HG03565 (cell line): ENCODE measurements at regions not wholly inside any gene's neighbourhood (a gene's known extent, or its start where the extent isn't known, plus 50 kb on each side); places are given as distances from the start of the nearest gene placed in this dataset.

Experiments
- ATAC-seq: cut with Tn5 transposase; IDR thresholded peaks from one replicate; pipeline ENCODE4 v1.9.1; 2021; ENCODE audit warnings: mild to moderate bottlenecking, moderate library complexity; ENCODE audit not compliant: unreplicated experiment

DNA sequence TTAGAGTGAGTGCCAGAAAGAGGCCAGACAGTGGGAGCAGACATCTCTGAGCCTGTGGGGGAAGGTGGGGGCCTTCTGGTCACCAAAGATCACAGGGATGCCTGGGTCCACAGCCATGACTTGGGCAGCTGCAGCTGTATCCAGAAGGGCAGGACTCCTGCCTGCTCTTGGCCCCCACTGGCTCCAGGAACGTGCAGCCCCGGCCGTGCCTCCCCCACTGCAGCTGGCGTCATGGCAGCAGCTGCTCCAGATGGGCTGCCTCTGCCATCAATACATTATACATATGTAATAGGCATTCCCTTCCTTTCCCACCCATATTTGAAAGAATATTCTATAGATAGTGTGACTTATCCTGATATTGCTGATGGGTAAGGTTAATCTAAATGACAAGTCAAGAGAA is 195.5 kb upstream of the SNX19 start:
- ATAC-seq: no peak

DNA sequence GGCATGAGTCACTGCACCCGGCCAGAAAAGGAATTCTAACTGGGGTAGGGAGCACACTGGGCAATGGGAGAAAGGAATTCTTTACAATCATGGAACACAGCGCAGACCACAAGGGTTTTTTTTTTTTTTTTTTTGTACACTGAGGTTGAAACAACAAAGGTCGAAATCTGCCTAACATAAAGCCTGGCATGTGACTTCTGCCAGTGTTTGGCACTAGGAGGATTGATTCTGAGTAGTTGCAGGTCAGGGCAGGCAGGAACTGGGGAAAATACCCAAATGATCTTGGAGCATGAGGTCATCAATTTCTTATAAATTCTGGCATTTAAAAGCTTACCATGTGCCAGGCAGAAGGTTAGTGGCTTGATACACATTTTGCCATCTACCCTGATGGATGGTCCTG is 202.0 kb upstream of the SNX19 start:
- no peak for ATAC-seq

DNA sequence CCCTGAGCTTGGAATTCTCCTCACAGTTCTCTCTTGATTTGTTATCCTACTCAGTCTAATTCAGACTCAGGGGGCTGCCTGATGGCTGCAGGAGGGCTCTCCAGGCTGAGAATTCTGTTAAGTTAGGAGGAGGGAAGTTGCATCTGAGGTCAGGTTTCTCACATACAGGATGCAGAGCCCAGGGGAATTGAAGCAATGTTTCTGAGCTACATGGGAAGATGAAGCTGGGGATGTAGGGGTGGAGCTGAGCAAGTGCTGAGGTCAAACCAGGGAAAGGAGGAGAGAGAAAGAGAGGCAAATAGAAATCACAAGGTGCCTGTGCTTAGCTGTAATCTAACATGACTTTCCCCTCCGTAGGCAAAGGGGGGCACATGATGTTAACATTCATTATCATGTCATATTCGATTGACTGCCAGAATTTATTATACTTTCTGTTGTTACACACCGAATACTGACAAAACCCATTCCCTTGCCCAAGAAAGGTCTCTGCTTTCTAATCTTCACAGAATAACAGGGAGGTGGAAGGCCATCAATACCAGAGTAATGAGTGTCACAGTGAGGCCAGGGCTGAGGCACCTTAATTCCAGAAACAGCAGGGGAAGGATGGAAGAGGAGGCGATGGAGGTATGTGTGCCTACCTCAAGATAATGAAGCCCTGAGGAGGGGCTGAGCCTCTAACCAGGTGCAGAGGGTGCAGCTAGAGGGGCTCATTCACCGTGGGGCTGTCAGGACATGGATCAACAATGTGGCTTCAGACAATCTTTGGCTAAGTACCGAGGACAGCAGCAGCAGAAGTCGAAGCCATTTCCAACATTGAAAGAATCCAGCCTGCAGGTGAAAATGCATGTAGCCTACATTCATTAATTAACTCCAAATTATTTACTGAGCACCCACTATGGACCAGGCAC is 205.4 kb upstream of the SNX19 start:
- no peak for ATAC-seq

DNA sequence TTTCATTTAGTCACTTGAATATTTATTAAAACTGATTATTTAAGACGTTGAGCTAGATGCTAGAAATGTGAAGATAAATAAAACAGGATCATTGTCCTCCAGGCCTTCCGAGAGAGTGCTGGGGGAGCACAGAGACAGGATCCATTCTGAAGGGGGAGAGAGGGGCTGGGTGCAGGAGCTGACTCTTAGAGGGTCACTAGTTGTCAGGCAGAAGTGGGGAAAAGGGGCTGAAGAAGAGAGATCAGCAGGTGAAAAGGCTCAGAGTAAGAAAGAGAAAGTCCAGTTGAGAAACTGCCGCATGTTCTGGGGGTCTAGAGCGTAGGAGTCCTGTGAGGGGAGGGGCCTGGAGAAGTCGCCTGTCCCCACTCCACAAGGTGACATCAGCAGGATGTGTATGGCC is 206.2 kb upstream of the SNX19 start:
- no peak for ATAC-seq

DNA sequence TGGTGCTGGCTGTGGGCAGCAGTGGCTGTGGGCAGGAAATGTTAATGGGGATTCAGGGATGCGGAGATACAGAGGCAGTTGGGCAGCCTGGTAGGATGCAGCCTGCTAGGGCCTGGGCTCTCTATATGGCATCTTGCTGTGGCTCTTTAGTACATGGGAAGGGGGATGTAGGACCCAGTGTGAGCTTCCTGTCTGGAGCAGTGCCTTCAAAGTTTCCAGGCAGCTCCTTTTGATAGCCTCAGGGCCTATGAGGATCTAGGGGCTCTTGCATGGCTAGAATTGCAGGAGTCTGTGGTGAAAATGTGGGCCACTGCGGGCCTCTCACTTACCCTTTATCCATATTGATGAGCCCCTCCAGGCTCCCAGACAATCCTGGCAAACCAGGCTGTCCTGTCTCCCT is 213.2 kb upstream of the SNX19 start:
- ATAC-seq: no peak

DNA sequence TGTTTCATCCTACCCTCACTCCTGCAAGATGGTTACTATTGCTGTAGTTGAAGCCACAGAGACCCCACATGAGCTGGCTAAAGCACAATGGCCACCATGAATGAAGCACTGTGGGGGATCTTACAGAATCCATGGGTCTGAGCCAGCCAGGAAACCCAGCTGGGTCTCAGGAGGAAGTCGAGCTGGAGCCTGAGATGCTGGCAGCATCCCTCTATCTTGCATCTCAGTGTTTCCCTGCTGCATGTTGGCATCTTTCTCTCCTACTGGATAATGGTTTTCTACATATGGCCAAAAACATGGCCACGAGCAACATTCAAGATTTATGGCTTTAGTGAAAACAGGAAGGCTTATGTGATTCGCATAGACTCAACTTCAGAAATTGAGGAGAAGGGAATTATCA is 219.3 kb upstream of the SNX19 start:
- ATAC-seq: no peak

DNA sequence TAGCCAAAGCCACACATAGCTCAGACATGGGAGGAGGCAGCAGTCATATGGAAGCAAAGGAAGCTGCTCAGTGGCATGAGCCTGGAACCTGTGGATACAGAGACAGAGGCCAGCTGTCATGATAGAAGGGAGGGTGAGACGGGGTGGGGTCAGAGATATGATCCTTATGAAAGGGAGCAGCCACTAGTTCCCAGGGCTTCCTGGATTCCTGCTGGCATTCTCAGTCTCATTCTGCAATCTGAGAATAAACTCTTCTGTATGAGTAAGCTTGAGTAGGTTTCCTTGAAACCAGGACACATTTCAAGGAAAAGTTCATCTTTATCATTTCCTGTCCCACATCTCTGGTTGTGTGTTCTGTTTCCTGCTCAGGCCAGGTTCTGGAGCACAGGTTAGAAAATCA is 220.2 kb upstream of the SNX19 start:
- no peak for ATAC-seq

DNA sequence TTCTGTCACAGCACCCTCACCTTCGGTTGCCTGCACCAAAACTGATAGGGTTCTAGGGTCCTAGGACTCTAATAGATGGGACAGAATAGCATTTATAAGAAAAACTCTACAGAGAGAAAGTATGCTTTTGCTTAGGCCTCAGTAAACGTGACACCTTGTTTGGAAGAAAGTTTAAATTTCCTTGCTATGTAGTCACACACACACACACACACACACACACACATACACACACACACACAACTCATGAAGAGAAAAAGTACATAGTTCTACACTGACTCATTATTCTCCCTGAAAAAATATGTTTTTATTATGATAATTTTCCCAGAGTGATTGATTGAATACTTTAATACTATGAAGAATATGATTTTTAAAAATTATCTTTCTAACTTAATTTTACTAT is 220.8 kb upstream of the SNX19 start:
- no peak for ATAC-seq

DNA sequence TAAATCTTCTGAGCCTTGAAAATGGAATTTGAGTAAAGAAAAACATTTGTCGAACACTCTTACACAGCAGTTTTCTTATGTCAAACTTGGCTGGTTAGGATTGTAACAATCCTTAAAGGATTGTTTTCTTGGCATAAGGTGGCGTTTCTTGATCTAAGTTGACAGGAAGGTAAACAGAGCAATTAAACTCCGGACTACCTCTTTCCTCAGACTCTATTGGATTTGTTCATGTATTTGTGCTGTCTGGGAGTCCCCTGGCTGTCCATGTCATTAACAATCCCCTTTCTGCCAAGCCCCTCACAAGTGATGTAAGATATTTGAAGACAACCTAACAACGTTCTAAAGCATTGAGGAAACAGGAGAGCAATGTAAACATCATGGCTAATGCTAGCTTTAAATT is 222.5 kb upstream of the SNX19 start:
- no peak for ATAC-seq

DNA sequence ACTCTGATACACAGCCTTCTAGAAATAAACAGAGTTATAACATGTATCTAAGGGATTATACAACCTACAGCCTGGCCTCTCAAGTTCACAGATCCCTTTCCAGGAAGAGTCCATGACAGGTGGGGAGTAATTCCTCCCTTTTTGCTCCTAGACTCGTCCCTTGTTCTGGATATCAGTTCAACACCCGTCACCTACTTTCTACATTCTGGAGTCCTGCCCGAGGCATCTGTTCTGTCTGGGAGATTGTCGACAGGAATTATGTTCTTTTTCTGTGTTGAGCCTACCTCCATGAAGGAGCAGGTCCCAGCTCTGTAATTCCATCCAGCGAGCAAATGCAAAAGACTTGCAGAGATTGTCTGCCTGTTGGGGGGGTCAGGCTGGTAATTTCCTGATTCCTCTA is 224.6 kb upstream of the NTM start:
- no peak for ATAC-seq

DNA sequence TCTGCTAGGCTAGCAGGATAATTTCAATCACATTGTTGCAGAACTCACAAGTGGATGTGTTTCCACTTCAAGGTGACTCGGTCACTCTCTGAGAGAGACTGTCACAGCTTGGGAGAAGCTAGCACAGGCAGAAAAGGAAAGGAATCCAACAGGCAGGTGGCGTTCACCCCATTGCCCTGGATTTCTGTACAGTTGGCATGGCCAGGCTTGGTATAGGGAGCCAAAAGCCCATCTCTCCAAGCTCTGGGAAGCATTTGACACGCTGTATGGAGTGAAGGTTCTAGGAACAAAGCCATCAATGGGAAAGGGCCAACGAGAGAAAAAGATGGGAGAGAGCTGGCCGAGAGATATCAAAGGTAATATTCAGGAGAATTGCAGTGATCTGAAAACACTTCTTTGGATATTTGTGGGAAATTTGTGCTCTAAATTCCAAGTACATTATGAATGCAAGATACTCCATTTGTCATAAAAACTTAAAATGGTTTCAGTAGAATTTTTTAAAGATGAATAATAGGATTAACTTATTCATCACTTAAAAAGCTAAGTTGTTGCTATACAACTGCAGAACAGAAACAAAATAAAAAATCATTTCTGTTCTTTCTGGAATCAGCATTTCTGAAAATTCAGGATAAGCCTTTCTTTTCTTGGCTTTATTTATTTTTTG is 223.5 kb upstream of the NTM start:
- ATAC-seq: no peak

DNA sequence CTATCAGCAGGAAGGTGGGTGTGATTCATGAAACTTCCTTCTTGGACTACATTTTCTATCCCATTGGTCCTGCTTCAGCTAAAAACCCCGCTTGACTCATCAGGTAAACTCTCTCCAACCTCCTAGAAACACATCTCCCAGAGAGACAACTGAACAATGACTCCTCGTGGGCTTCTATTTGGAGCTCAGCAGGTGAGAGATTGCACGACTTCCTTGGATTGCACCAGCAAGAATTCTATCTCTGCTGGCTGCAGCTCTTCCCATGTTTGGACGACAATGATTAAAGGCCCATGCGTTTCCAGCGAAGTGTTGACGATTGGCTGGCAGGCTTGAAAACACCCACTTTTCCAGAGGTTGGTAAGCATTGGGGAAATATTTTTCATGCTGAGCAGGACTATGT is 216.1 kb upstream of the NTM start:
- no peak for ATAC-seq

DNA sequence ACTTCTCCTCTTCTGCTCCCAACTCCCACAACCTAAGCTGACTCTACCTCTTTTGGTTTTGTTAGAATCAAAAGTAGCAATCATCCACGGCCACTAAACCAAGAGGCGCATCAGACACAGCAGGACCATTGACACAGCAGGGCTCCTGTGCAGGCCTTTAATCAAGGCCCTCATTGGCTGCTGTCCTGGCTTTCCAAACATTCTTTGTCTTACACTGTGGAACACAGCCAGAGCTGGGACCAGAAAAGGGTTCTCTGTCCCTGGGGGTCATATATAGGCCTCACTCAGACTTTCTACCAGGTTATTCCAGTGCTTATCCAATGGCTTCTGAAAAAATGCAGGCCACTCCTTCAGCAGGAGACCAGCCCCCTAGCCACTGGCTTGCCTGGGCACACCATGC is 212.7 kb upstream of the NTM start:
- no peak for ATAC-seq

DNA sequence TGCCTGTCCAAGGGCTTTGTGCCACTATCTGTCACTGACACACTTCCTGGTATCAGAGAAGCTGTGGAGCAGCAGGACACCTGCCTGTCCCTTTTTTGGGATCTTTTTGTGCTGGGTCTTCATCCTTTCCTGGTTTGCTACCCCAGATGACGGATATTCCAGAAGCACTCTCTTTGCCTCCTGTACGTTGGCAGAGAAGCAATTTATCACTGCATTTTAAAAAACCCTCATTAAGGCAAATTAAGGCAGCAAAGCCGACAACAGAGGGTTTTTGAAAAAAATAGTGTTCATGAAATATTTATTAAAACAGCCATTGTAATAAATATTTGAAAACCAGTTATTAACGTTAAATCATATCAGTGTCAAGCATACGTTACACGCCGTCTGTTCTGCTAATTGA is 209.6 kb upstream of the NTM start:
- no peak for ATAC-seq

DNA sequence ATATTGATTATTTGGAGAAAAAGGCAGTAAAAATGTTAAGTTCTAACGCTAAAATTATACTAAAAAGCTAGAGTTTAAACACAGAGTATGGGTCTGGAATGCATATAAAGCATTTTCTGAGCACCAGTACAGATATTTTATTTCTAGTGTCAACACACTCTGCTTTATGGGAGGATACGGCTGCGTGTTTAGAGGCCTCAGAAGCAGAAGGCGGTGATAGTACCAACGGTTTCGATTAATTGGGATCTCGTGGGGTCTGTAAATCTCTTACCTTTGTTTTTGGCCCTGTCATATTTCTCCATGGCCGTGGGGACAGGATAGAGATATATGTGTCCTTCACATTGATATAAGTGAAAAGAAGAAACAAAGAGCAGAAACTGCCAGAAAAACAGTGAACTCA is 206.8 kb upstream of the NTM start:
- no peak for ATAC-seq

DNA sequence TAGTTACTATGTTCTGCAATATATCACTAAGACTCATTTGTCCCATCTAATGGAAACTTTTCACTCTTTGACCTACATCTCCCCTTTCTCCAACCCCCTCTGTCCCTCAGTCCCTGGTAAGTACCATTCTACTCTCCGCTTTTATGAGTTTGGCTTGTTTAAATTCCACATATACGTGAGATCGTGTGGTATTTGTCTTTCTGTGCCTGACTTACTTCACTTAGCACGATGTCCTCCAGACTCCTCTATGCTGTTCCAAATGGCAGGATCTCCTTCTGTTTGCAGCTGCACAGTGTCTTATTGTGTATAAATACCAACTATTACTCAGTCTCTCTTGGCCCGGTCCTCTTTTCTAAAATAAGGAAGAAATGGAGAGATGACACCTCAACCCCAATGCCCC is 205.4 kb upstream of the NTM start:
- ATAC-seq: no peak

DNA sequence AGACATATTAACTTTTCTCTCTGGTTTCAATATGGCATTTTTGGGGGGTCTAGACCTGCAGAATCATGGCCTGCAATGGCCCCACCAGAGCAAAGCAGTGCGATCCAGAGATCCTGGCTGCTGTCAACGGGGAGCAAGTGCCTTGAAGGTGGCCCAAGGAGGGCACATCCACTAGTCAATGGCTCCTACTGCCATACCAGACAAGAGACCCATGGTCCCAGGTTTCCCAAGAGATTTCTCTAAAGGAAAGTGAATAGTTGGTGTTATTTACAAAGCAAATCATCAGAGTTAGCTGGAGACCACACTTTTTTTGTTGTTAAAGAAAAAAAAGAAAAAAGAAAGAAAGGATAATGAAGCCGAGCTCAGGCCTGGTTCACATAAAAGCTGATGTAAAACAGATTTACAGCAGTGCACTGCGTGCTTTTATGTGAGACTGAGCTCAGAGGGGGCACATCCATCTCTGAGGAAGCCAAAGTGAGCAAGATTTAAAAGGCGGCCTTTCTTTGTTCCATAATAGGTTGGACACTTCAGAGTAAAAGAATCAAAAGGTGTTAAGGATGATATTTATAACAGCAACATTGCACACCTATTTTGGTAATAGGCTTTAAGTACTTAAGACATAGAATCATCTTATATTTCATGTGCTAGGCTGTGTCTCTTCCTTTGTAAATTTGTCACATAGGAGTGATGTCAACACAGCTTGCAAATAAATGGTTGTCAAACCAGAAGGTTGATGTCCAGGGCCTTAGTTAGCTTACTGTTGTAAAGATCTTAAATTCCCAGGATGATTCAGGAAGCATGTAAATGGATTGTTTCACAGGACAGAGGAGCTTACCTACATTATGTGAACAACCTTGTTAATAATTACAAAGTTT is 201.3 kb upstream of the NTM start:
- no peak for ATAC-seq

DNA sequence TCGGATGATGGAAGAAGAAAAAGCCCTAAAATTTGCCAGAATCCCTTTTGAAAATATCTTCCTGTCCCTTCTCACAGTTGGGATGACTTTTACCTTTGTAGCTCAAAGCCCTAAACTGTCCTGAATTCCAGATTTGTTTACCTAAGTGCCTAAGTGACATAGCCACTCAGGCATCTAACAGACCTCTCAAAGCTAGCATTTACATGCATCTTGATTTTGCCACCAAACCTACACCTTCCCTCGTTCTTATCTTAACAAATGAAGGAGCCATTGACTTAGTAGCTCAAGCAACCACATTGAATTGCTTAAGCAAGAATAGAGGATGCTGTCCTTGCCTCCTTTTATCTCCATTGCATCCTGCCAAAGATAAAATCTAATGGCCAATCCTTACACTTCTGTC is 198.4 kb upstream of the NTM start:
- ATAC-seq: no peak

DNA sequence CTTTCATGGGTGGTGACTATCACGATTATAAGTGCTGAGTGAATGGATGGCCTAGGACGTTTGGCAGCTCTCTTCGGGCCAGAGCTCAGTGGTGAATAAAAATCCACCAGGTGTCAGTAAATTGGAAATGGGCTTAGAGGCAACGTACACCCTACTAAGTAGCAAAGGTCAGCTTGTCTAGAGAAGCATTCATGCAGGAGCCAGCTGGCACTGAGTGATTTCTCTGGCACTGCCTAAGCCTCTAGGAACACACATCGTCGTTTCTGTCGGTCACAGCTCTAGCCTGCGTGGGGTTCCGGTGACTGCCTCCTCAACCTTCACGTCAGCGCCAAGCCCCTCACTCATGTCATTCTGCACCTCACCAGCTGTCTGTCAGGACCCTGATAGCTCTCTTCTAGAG is 192.4 kb upstream of the NTM start:
- no peak for ATAC-seq

DNA sequence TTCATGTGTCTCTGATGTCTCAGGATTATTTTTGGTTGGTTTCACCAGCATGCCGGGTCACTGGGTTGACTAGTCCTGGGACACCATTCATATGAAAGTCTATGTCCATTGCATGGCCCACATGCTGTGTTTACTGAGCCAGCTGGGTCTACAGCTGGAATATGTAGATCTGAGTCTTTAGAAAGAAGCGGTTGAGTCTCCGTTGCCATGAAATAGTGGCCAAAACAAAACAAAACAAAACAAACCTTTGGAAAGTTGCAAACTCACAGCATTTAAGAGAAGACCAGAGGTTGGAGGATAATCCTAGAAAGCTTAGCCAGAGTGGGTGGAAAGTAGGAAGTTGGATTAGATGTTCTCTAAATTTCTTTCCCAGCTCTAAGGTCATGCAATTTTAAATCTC is 191.8 kb upstream of the NTM start:
- no peak for ATAC-seq

DNA sequence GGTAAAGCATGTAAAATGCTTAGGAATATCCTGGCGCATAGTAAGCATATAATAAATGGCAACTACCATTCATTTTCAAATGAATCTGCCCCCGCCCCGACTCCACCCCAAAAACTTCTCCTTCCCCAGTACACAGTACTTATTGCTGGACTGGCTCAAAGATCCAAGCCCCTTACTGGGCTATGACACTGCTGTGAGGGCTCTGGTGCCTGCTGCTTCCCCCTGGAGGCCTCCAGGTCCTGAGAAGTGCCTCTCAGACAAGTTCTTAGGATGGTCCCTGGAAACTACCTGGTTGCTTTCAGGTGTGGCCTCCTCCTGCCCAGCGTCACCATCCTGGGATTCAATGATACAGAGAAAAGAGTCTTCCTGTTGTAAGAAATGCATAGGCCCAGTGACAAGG is 190.6 kb upstream of the NTM start:
- no peak for ATAC-seq

DNA sequence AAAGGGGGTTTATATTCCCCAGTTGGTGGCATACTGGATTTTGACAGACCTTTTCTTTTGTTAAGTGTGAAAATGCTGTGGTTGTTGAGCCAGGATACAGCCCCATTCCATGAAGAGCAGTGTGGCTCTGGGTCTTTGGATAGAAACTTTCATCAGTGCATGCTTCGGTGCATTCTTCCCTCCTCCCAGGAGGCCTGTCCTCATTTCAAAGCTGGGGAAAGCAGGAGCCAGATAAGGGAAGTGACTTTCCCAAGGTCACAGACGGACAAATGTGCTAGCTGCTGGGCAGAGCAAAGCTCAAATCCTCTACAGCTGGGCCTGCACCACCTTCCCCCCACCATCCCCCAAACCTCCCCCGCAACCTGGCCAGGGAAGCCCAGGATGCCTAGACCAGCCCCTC is 184.5 kb upstream of the NTM start:
- no peak for ATAC-seq
